Stromal cell of bone marrow (primary cell): ENCODE measurements at regions not wholly inside any gene's neighbourhood (a gene's known extent, or its start where the extent isn't known, plus 50 kb on each side); places are given as distances from the start of the nearest gene placed in this dataset.
A peak's percentile ranks its signal among the peaks of the same experiment; 100 is the strongest.
"Not testable (repeated sequence)": the region's sequence is repeated elsewhere in the genome, so short reads cannot be mapped to it uniquely, and the experiment has no call there.

Experiments
- DNase-seq: peaks from one replicate; pipeline ENCODE4 v3.0.0-alpha.2; 2012; ENCODE audit warnings: low read depth

DNA sequence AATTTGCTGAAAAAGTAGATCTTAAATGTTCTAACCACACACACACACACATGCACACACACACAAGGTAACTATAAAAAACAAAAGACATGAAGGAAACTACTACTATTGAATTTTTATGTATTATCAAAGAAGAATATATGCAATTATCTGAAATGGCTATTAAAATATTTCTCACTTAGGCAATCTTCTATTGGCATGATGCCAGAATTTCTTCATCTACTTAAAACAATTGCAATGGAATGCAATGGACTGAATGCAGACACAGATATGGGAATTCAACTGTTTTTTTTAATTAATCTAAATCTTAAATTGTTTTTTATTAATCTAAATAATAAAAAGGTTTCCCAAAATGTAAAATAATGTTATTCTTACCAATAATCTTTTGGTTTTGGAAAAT, 152.6 kb upstream of the SMLR1 start:
- DNase-seq = no peak

DNA sequence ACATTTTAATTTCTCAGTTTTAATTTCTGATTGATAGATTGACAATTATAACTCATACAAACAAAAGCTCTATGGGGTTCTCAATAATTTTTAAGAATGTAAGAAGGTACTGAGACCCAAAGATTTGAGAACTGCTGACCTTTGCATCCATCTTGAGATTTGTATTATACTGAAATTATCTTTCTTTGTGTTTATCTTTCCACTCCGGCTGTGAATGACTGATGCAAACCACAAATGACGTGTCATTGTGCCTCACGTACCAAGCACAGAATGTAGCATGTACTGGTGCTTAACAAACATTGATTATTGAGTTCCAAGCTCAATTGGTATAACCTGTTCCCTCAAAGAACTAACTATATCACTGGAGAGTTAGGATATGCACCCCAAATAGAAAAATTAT, 152.1 kb upstream of the SMLR1 start:
- peak; percentile 74 for DNase-seq

DNA sequence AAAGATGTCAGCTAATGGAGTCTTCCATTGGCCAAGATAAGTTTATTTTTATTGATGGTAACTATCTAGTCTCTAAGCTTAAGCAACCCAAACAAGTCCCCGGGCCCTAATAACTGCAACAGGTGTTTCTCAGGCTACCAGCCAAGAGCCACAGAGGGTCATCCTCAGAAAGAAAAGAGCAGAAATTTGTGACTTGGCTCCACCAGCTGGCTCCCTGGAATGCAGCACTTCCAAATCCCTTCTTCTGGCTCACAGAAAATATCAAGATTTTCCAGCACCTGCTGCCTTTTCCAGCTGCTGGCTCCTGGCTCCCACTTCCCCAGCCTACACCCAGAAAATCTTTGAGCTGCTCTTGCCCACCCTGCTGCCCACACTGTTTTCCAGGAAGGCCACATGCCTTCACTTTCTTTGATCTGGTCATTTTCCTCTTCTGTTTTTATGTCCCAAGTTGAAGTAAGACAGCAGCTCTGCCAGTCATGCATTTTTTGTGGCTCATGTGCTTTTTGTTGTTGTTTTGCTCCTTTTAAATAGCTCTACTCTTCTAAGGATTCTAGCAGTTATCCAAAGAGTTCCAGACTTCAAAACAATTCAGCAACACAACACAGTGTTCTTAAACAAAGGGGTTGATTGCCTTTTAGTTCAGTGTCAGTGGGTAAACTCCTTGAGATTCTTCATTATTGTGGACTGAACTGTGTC, 151.0 kb upstream of the SMLR1 start:
- no peak for DNase-seq

DNA sequence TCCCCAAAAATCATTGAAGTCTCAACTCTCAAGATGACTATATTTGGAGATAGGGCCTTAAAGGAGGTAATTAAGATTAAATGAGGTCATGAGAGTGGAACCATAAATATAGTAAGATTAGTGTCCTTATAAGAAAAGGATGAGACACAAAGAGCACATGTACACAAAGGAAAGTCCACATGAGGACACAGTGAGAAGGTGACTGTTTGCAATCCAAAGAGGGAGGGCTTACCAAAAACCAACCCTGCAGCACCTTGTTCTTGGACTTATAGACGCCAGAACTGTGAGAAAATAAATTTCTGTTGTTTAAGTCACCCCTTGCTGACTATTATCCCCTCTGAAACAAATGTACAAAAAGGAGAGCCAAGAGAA, 150.4 kb upstream of the SMLR1 start:
- DNase-seq = no peak

GRCh38 chr6:130677312-130677711, 149.9 kb upstream of the SMLR1 start:
- DNase-seq = no peak

- DNase-seq = no peak
These were observed 149.4 kb upstream of the SMLR1 start for GRCh38 chr6:130677766-130678165.

GRCh38 chr6:130679684-130680083, 147.5 kb upstream of the SMLR1 start:
- no peak for DNase-seq

- peak; percentile 63 for DNase-seq
These were observed 147.1 kb upstream of the SMLR1 start for GRCh38 chr6:130680116-130680515.

- peak; percentile 86 for DNase-seq
These were observed 146.2 kb upstream of the SMLR1 start for GRCh38 chr6:130681028-130681427.

GRCh38 chr6:130682066-130682465, 145.1 kb upstream of the SMLR1 start:
- no peak for DNase-seq

- no peak for DNase-seq
These were observed 143.3 kb upstream of the SMLR1 start for GRCh38 chr6:130683761-130684517.

DNA sequence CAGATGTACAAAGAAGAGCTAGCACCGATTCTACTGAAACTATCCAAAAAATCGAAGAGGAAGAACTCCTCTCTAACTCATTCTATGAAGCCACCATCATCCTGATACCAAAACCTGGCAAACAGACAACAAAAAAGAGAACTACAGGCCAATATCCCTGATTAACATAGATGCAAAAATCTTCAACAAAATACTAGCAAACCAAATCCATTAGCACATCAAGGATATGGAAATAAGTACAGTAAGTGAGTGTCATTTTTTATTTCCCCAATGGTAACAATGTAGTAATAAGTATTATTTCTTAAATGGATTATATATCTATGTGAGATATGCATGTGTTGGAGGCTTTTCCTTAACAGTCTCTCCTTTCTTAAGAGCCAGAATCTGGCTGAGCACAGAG, 134.5 kb upstream of the SMLR1 start:
- DNase-seq = no peak

- no peak for DNase-seq
These were observed 133.3 kb upstream of the SMLR1 start for GRCh38 chr6:130693944-130694343.

DNA sequence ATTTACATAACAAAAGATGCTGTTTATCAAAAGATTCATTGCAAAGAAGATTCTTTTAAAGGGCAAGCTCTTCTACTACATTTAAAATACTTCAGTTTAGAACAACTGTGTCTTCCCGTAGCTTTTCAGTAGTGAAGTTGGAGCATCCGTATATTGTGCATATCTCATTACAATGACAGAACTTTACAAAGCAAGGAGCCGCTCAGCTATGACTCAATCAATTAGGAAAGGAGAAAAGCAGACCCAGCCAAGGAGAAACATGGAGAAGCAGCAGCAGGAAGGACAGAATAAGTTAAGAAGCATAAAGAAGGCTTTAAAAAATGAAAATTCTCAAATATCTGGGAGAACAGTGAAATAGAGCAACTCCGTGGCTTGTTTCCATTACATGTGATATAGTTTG, 132.6 kb upstream of the SMLR1 start:
- DNase-seq = no peak

DNA sequence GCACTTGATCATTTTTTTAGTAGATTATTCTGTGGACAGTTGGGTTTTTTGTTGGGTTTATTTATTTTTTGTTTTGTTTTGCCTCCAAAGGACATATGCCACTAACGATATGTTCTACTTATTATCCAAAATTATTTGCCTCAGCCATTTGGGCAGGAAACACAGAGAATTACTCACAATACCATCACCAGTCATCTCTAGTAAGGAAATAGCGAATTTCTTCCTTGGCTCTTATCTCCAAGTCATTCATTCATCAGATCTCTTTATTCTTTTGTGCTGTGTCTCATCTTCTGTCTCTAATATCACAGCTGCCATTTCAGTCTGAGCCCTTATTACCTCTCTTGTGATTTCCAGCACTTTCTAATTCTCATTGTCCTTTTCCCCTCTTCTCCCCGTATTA, 130.4 kb upstream of the SMLR1 start:
- no peak for DNase-seq

DNA sequence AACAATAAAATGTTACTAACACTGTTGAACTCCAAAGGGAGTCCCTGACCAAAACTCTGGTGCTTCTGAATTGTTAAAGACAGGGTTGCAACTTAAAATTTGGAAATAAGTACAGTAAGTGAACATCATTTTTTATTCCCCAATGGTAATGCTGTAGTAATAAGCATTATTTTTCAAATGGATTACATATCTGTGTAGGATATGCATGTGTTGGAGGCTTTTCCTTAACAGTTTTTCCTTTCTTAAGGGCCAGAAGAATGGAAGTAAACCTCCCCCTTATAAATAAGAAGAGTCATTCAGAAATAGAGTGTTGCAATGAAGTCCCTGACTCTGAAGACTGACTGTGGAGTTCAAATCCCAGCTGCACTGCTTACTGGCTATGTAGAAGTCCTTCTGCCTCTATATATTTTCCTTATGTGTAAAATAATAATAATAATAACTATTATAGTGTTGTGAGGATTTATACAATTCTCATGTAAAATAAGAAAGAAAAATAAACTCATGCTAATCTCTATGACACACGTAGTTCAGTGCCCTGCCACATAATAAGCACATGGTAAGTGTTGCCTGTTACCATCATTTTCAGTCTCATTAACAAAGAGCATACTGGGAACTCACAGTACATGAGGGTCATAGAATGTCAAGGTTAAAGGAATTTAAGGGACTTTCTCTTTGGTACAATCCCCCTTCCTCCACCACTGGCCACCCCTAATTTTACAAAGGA, 129.8 kb upstream of the SMLR1 start:
- DNase-seq = no peak

GRCh38 chr6:130697995-130698535, 129.1 kb upstream of the SMLR1 start:
- peak; percentile 67 for DNase-seq

DNA sequence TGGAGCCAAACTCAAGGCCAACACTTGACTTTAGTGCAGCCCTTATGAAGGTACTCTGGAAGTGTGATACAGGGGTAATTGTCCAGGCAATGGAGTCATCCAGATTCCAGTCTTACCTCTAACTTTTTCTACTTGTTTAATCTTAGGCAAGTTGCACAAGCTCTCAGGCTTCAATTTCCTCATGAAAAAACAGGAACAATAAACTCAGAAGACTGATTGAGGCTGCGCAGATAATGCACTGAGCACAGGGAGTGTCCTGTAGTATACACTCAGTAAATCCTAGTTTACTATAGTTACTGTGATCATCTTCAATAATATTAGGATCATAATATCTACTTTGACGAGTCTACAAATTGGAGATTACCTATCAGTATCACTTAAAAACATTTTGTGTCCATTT, 127.5 kb upstream of the SMLR1 start:
- no peak for DNase-seq

DNA sequence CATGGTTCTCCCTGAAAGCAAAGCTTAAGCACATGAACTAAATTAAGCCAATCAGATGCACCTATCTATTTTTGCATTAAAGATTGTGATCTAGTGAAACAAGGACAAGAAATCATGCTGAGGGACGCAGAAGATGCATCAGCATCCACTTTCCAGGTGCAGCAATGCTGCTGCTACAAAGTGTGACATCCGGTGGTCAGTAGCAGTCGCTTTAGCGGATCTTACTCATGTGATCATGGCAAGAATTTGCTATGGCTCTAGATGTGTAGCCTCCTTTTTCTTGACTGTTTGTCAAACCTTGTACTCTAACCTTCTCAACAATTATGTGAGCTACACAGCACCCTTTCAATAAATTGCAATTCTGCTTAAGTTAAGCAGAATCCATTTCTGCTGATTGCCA, 126.8 kb upstream of the SMLR1 start:
- DNase-seq = no peak

DNA sequence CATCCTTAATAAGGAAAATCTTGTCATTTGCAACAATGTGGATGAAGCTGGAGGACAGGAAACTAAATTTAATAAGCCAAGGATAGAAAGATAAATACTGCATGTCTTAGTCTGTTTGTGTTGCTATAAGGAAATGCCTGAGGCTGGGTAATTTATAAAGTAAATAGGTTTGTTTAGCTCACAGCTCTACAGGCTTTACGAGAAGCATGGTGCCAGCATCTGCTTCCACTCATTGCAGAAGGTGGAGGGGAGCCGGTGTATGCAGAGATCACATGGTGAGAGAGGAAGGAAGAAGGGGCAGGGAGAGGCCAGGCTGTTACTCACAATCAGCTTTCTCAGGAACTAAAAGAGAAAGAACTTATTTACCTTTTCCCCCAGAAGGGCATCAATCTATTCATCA, 118.9 kb upstream of the SMLR1 start:
- no peak for DNase-seq

- DNase-seq = not testable (repeated sequence)
These were observed 115.6 kb upstream of the SMLR1 start for GRCh38 chr6:130711641-130712040.

DNA sequence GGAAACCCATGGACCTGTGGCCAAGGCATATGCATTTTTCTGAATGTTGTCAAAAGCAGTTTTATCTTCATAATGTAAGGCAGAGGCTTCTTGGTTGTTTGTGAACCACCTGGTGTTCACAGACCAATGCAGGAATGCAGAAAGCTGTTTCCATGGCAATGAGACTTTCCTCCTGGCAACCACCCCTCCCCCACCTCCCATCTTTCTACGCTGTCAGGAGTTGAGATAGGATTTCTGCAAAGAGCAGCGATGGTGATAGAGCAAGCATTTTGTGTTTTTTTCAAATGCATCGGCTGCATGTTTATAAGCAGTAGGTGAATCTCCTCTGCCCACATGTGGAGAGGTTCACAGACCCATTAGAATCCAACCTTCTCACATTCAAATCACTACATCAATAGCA, 114.1 kb upstream of the SMLR1 start:
- no peak for DNase-seq

DNA sequence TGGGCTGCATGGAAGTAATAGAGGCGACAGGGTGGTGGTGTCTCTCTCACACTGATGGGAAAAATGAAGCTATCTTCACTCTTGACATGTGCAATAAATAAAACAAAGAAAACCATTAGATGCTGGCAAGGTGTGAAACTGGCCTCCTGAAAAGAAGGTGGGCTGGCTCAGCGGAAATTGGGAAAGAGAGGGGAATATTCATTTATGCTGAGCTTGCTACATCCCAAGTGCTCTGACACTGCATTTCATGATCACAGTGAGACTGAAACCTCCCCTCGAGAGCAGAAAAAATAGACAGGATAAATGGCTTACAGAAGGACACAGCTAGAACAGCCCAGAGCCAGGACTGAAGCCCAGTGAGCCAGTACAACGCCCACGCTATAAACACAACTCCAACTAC, 112.1 kb upstream of the SMLR1 start:
- DNase-seq = no peak
